NOMO-1 (cell line): ENCODE measurements at regions not wholly inside any gene's neighbourhood (a gene's known extent, or its start where the extent isn't known, plus 50 kb on each side); places are given as distances from the start of the nearest gene placed in this dataset.

Experiments
- DNase-seq, 2 experiments: peaks; one replicate each; lab custom pipeline; 2025; ENCODE audit not compliant: unreplicated experiment in 2 of 2; lab: John Stamatoyannopoulos, UW

- no peak for DNase-seq
Measured at GRCh38 chr17:12282056-12282455, 261.4 kb downstream of the MAP2K4 start.

- no peak for DNase-seq
Measured at GRCh38 chr17:12287953-12288352, 267.3 kb downstream of the MAP2K4 start.

- DNase-seq = no peak
Measured at GRCh38 chr17:12290207-12290606, 269.5 kb downstream of the MAP2K4 start.

- DNase-seq = no peak
Measured at GRCh38 chr17:12296209-12296625, 275.5 kb downstream of the MAP2K4 start.

GRCh38 chr17:12301551-12301950 is 280.9 kb downstream of the MAP2K4 start:
- no peak for DNase-seq

GRCh38 chr17:12302711-12303110 is 282.0 kb downstream of the MAP2K4 start:
- no peak for DNase-seq

- no peak for DNase-seq
Measured at GRCh38 chr17:12310811-12311210, 290.1 kb downstream of the MAP2K4 start.

GRCh38 chr17:12312692-12313091 is 292.0 kb downstream of the MAP2K4 start:
- DNase-seq = no peak

GRCh38 chr17:12313786-12314185 is 293.1 kb downstream of the MAP2K4 start:
- no peak for DNase-seq

GRCh38 chr17:12316021-12316420 is 295.3 kb downstream of the MAP2K4 start:
- no peak for DNase-seq

- DNase-seq = no peak
Measured at GRCh38 chr17:12318571-12319266, 298.0 kb downstream of the MAP2K4 start.

GRCh38 chr17:12320286-12320685 is 299.6 kb downstream of the MAP2K4 start:
- no peak for DNase-seq

- DNase-seq = no peak
Measured at GRCh38 chr17:12328204-12328603, 307.5 kb downstream of the MAP2K4 start.

GRCh38 chr17:12330456-12330855 is 309.8 kb downstream of the MAP2K4 start:
- no peak for DNase-seq

- no peak for DNase-seq
Measured at GRCh38 chr17:12341328-12341727, 320.7 kb downstream of the MAP2K4 start.

- no peak for DNase-seq
Measured at GRCh38 chr17:12342161-12342560, 321.5 kb downstream of the MAP2K4 start.

GRCh38 chr17:12342609-12343435 is 322.1 kb downstream of the MAP2K4 start:
- no peak for DNase-seq

- no peak for DNase-seq
Measured at GRCh38 chr17:12348476-12348875, 317.2 kb upstream of the MYOCD start.

- DNase-seq = no peak
Measured at GRCh38 chr17:12349297-12349696, 316.4 kb upstream of the MYOCD start.

GRCh38 chr17:12352127-12352526 is 313.6 kb upstream of the MYOCD start:
- no peak for DNase-seq

GRCh38 chr17:12357600-12357999 is 308.1 kb upstream of the MYOCD start:
- DNase-seq = no peak

- no peak for DNase-seq
Measured at GRCh38 chr17:12358477-12358876, 307.2 kb upstream of the MYOCD start.
